ENCODE measurements at regions not wholly inside any gene's neighbourhood (a gene's known extent, or its start where the extent isn't known, plus 50 kb on each side); places are given as distances from the start of the nearest gene placed in this dataset.

DNA sequence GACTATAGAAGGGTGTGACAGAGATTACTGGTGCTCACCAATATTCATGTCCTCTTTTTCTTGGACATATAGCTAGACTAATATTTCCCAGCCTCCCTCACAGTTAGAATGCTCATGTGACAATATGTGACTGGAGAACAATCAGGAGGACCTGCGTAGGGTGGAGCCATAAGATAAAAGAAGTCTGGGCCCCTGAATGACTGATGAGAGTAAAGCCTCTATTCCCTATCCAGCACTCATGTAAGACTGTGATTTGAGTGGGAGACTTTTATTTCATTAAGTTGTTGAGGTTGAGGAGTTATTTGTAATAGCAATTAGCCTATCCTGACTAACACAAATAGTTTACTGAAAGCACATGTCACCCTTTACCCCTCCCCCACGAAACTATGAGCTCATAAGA is 1247.1 kb upstream of the TENM4 start:
- no peak for TF ChIP-seq REST (IDR thresholded peaks at IDR 0.05)
- TF ChIP-seq EGR1 (IDR thresholded peaks at IDR 0.05; ENCODE audit: low read depth in 2 of 2) = no peak

All from liver (tissue), 2 donors.